Left lung (tissue), 4 donors: ENCODE measurements at regions not wholly inside any gene's neighbourhood (a gene's known extent, or its start where the extent isn't known, plus 50 kb on each side); places are given as distances from the start of the nearest gene placed in this dataset.

Source experiments
- ATAC-seq: fragments of 200-7000 bp; cut with Tn5 transposase; one replicate; pipeline ENCODE4 v1.9.1; 2020; ENCODE audit warnings: moderate library complexity
- DNase-seq, 4 donors: peaks; one replicate each; pipeline ENCODE4 v3.0.0-alpha.2; 2013 to 2020
- H3K27ac ChIP-seq, 2 donors: fragments of 200-600 bp; sonication (generic) in 1 of 2; one replicate each; pipeline versions ENCODE4 v1.5.0 to v1.8.0; 2020 to 2021
- H3K27me3 ChIP-seq, 2 donors: fragments of 200-600 bp; sonication (generic) in 1 of 2; one replicate each; pipeline versions ENCODE4 v1.5.0 to v1.8.0; 2020 to 2021
- H3K36me3 ChIP-seq, 2 donors: fragments of 200-600 bp; sonication (generic) in 1 of 2; one replicate each; pipeline versions ENCODE4 v1.5.0 to v1.8.0; 2020 to 2021
- H3K4me1 ChIP-seq, 2 donors: fragments of 200-600 bp; one replicate each; pipeline ENCODE4 v1.8.0; 2021
- H3K4me3 ChIP-seq, 2 donors: fragments of 200-600 bp; sonication (generic) in 1 of 2; one replicate each; pipeline versions ENCODE4 v1.5.0 to v1.8.0; 2020 to 2021; ENCODE audit warnings: mild to moderate bottlenecking in 1 of 2
- H3K9me3 ChIP-seq, 2 donors: fragments of 200-600 bp; sonication (generic) in 1 of 2; one replicate each; pipeline versions ENCODE4 v1.5.0 to v1.8.0; 2020 to 2021
- CTCF ChIP-seq, 2 donors: fragments of 200-600 bp; sonication (generic) in 1 of 2; IDR thresholded peaks; one replicate each; pipeline versions ENCODE4 v1.5.0 to v1.8.0; 2021; ENCODE audit warnings: antibody characterized with exemption in 2 of 2
- intact Hi-C, 2 donors: fragments of 100-400 bp; cut with DNase I; formaldehyde crosslinking; loops; one replicate each; pipeline versions ENCODE4 v1.11.2 to v1.14.2; 2022
- donor health status: DM: no; HTN: yes; CAD: no.
- donor health status: DM: no; HTN: no; CAD: no.

GRCh38 chr2:39510140-39510539 lies 73.1 kb upstream of the MAP4K3 start:
- no peaks in the 10 kb centered on the region for H3K36me3 ChIP-seq
- intact Hi-C loops = loop anchor here in 1 of 2 donors (10.0 kb wide), 1 partner anchor 185 kb away; no protein-coding TSS in a partner anchor
- peak overlapping the region in 1 of 2 donors; percentile 3 for H3K27ac ChIP-seq
- ATAC-seq = no peak
- no peak for DNase-seq
- TF ChIP-seq CTCF (IDR thresholded peaks at IDR 0.05) = no peak
- no peaks in the 10 kb centered on the region for H3K9me3 ChIP-seq
- H3K4me3 ChIP-seq = no peak overlapping the region
- H3K27me3 ChIP-seq = no peaks in the 10 kb centered on the region
- H3K4me1 ChIP-seq = peaks cover 15 to 16% of the 10 kb centered on the region in 2 donors

GRCh38 chr2:39511219-39511604 lies 74.1 kb upstream of the MAP4K3 start:
- no peaks in the 10 kb centered on the region for H3K9me3 ChIP-seq
- no peak for ATAC-seq
- no peaks in the 10 kb centered on the region for H3K27me3 ChIP-seq
- H3K27ac ChIP-seq = no peak overlapping the region
- no peak for DNase-seq
- intact Hi-C loops = loop anchor here in 1 of 2 donors (10.0 kb wide), 1 partner anchor 184 kb away; no protein-coding TSS in a partner anchor
- H3K4me1 ChIP-seq = peaks cover 15 to 20% of the 10 kb centered on the region in 2 donors
- H3K4me3 ChIP-seq = no peak overlapping the region
- TF ChIP-seq CTCF (IDR thresholded peaks at IDR 0.05) = no peak
- H3K36me3 ChIP-seq = no peaks in the 10 kb centered on the region

GRCh38 chr2:39511605-39512433 lies 74.7 kb upstream of the MAP4K3 start:
- no peak for DNase-seq
- Histone ChIP-seq H3K36me3 (no peaks in the 10 kb centered on the region), H3K4me1 (peaks cover 15 to 26% of the 10 kb centered on the region in 2 donors), H3K27me3 (no peaks in the 10 kb centered on the region), H3K27ac (peak overlapping the region in 1 of 2 donors; percentile 14), H3K4me3 (no peak overlapping the region), H3K9me3 (no peaks in the 10 kb centered on the region)
- TF ChIP-seq CTCF (IDR thresholded peaks at IDR 0.05) = no peak
- intact Hi-C loops = loop anchor here in 1 of 2 donors (10.0 kb wide), 1 partner anchor 183 kb away; no protein-coding TSS in a partner anchor
- no peak for ATAC-seq

- DNase-seq (no peak), ATAC-seq (no peak)
- Histone ChIP-seq H3K4me1 (peaks cover 15 to 32% of the 10 kb centered on the region in 2 donors), H3K27me3 (no peaks in the 10 kb centered on the region), H3K4me3 (no peak overlapping the region), H3K36me3 (no peaks in the 10 kb centered on the region), H3K27ac (peak overlapping the region; percentile 24 to 40), H3K9me3 (no peaks in the 10 kb centered on the region)
- TF ChIP-seq CTCF (IDR thresholded peaks at IDR 0.05) = no peak
- intact Hi-C loops = loop anchor here in 1 of 2 donors (10.0 kb wide), 1 partner anchor 182 kb away; no protein-coding TSS in a partner anchor
Observed at GRCh38 chr2:39512434-39512935, 75.4 kb upstream of the MAP4K3 start.

- Histone ChIP-seq H3K4me3 (no peak overlapping the region), H3K4me1 (peaks cover 15 to 36% of the 10 kb centered on the region in 2 donors), H3K27me3 (no peaks in the 10 kb centered on the region), H3K36me3 (no peaks in the 10 kb centered on the region), H3K9me3 (no peaks in the 10 kb centered on the region), H3K27ac (peak overlapping the region; percentile 24 to 40)
- no peak for TF ChIP-seq CTCF (IDR thresholded peaks at IDR 0.05)
- no peak for ATAC-seq
- intact Hi-C loops = loop anchor here in 1 of 2 donors (10.0 kb wide), 1 partner anchor 182 kb away; no protein-coding TSS in a partner anchor
- DNase-seq = no peak
Observed at GRCh38 chr2:39512941-39513340, 75.9 kb upstream of the MAP4K3 start.
